ENCODE measurements at regions not wholly inside any gene's neighbourhood (a gene's known extent, or its start where the extent isn't known, plus 50 kb on each side); places are given as distances from the start of the nearest gene placed in this dataset.
"Not testable (repeated sequence)": the region's sequence is repeated elsewhere in the genome, so short reads cannot be mapped to it uniquely, and the experiment has no call there.

GRCh38 chr10:22803261-22803885, 89.0 kb upstream of the PIP4K2A start:
- intact Hi-C loops (cut with DNase I): no loop called here
- Histone ChIP-seq H3K9me3 (no peaks in the 10 kb centered on the region), H3K4me3 (no peak overlapping the region), H3K27me3 (no peaks in the 10 kb centered on the region), H3K4me1 (no peaks in the 10 kb centered on the region), H3K27ac (no peak overlapping the region), H3K36me3 (no peaks in the 10 kb centered on the region)
- ATAC-seq: no peak
- DNase-seq: no peak
- WGBS (ENCODE audit: insufficient coverage, low coverage, low lambda C conversion rate, missing lambda C conversion rate): 62% methylated on average over 2 of the region's 2 CpGs
- TF ChIP-seq POLR2A (IDR thresholded peaks at IDR 0.05) (no peak), CTCF (IDR thresholded peaks at IDR 0.05) (no peak)

- 71% methylated on average over 1 of the region's 1 CpG for WGBS (ENCODE audit: insufficient coverage, low coverage, low lambda C conversion rate, missing lambda C conversion rate)
- intact Hi-C loops (cut with DNase I): no loop called here
- no peak for ATAC-seq
- Histone ChIP-seq H3K9me3 (no peaks in the 10 kb centered on the region), H3K4me1 (no peaks in the 10 kb centered on the region), H3K27ac (no peak overlapping the region), H3K4me3 (no peak overlapping the region), H3K36me3 (no peaks in the 10 kb centered on the region), H3K27me3 (no peaks in the 10 kb centered on the region)
- no peak for TF ChIP-seq CTCF (IDR thresholded peaks at IDR 0.05)
- TF ChIP-seq POLR2A (IDR thresholded peaks at IDR 0.05): no peak
- no peak for DNase-seq
Observed at GRCh38 chr10:22801785-22802184, 87.4 kb upstream of the PIP4K2A start.

- ATAC-seq; H3K4me3 ChIP-seq; H3K27me3 ChIP-seq; H3K36me3 ChIP-seq; DNase-seq; intact Hi-C loops (cut with DNase I); H3K9me3 ChIP-seq; H3K27ac ChIP-seq; H3K4me1 ChIP-seq: not testable (repeated sequence)
- WGBS (ENCODE audit: insufficient coverage, low coverage, low lambda C conversion rate, missing lambda C conversion rate): 100% methylated on average over 1 of the region's 1 CpG
Observed at GRCh38 chr10:22797796-22798195, 83.4 kb upstream of the PIP4K2A start.

- no peak for ATAC-seq
- Histone ChIP-seq H3K27ac (no peak overlapping the region), H3K9me3 (no peaks in the 10 kb centered on the region), H3K36me3 (no peaks in the 10 kb centered on the region), H3K4me1 (no peaks in the 10 kb centered on the region), H3K27me3 (no peaks in the 10 kb centered on the region), H3K4me3 (no peak overlapping the region)
- WGBS (ENCODE audit: insufficient coverage, low coverage, low lambda C conversion rate, missing lambda C conversion rate): 83% methylated on average over 3 of the region's 3 CpGs
- no peak for TF ChIP-seq CTCF (IDR thresholded peaks at IDR 0.05)
- TF ChIP-seq POLR2A (IDR thresholded peaks at IDR 0.05): no peak
- intact Hi-C loops (cut with DNase I): no loop called here
- no peak for DNase-seq
Observed at GRCh38 chr10:22795546-22795945, 81.2 kb upstream of the PIP4K2A start.

GRCh38 chr10:22792161-22792560, 77.8 kb upstream of the PIP4K2A start:
- ATAC-seq (no peak), DNase-seq (no peak)
- WGBS (ENCODE audit: insufficient coverage, low coverage, low lambda C conversion rate, missing lambda C conversion rate): 62% methylated on average over 4 of the region's 4 CpGs
- no peaks in the 10 kb centered on the region for H3K4me1 ChIP-seq
- H3K27me3 ChIP-seq: no peaks in the 10 kb centered on the region
- no peak overlapping the region for H3K27ac ChIP-seq
- intact Hi-C loops (cut with DNase I): no loop called here
- no peak for TF ChIP-seq POLR2A (IDR thresholded peaks at IDR 0.05)
- no peak for TF ChIP-seq CTCF (IDR thresholded peaks at IDR 0.05)
- no peaks in the 10 kb centered on the region for H3K36me3 ChIP-seq
- H3K9me3 ChIP-seq: no peaks in the 10 kb centered on the region
- no peak overlapping the region for H3K4me3 ChIP-seq
